ENCODE measurements at regions not wholly inside any gene's neighbourhood (a gene's known extent, or its start where the extent isn't known, plus 50 kb on each side); places are given as distances from the start of the nearest gene placed in this dataset.

GRCh38 chr10:129165770-129166169 lies 301.3 kb upstream of the MGMT start:
- Histone ChIP-seq H3K9me2 (ENCODE audit: insufficient read depth) (no peaks in the 10 kb centered on the region), H4K20me1 (ENCODE audit: insufficient read depth) (no peaks in the 10 kb centered on the region), H3K9ac (ENCODE audit: low read length) (no peak overlapping the region), H3K9me3 (ENCODE audit: control insufficient read depth in 1 of 2, insufficient read depth in 1 of 2, low read depth in 1 of 2, low read length in 2 of 2) (peaks cover 0 to 22% of the 10 kb centered on the region in 2 experiments; a peak in 2 of 4 replicates), H3K4me3 (replicated peaks in 1 of 2; ENCODE audit: low read depth in 1 of 2, low read length in 2 of 2) (no peak overlapping the region), H3K79me2 (ENCODE audit: insufficient read depth, low read length) (no peaks in the 10 kb centered on the region), H3K36me3 (ENCODE audit: control insufficient read depth in 1 of 2, insufficient read depth in 2 of 2, low read length in 2 of 2) (no peaks in the 10 kb centered on the region), H3K4me1 (ENCODE audit: control insufficient read depth in 1 of 2, insufficient read depth in 2 of 2, low read length in 2 of 2) (no peaks in the 10 kb centered on the region), H2AFZ (ENCODE audit: low read depth, low read length, poor library complexity, severe bottlenecking) (no peak overlapping the region), H3K27me3 (ENCODE audit: insufficient read depth, low read length) (no peaks in the 10 kb centered on the region), H3K27ac (ENCODE audit: low read depth, low read length) (no peak overlapping the region), H3K4me2 (ENCODE audit: low read length) (no peak overlapping the region)
- DNase-seq (ENCODE audit: low read depth, low spot score) (no peak), ATAC-seq (no peak)
- TF ChIP-seq REST (IDR thresholded peaks at IDR 0.05; ENCODE audit: low read depth) (no peak), CTCF (IDR thresholded peaks at IDR 0.05 in 2 of 3, conservative IDR thresholded peaks at IDR 0.05 in 1 of 3; ENCODE audit: borderline replicate concordance in 1 of 3, insufficient read depth in 1 of 3, low read depth in 2 of 3, low read length in 2 of 3) (no peak), EGR1 (IDR thresholded peaks at IDR 0.05; ENCODE audit: low read depth) (no peak), ELF1 (IDR thresholded peaks at IDR 0.05; ENCODE audit: borderline replicate concordance, low read depth) (no peak), MAX (IDR thresholded peaks at IDR 0.05) (no peak), EZH2phosphoT487 (IDR thresholded peaks at IDR 0.05; ENCODE audit: borderline replicate concordance) (no peak), POLR2AphosphoS5 (IDR thresholded peaks at IDR 0.05; ENCODE audit: low read depth, low read length) (no peak), ZBTB33 (IDR thresholded peaks at IDR 0.05; ENCODE audit: extremely low read depth, insufficient replicate concordance, low read length) (no peak), SRF (IDR thresholded peaks at IDR 0.05; ENCODE audit: low read depth) (no peak), EZH2 (IDR thresholded peaks at IDR 0.05) (no peak), SP1 (IDR thresholded peaks at IDR 0.05; ENCODE audit: low read depth) (no peak), ZFX (IDR thresholded peaks at IDR 0.05) (no peak), JUND (IDR thresholded peaks at IDR 0.05) (no peak), FOSL1 (IDR thresholded peaks at IDR 0.05; ENCODE audit: low read depth) (no peak), SIN3A (IDR thresholded peaks at IDR 0.05; ENCODE audit: low read depth) (no peak), CEBPB (IDR thresholded peaks at IDR 0.05; ENCODE audit: low read depth) (no peak), ATF3 (IDR thresholded peaks at IDR 0.05) (no peak)
- CTCF ChIA-PET = no interaction called here
- intact Hi-C loops (cut with micrococcal nuclease) = no loop called here
- no TSS peak for BruUV-seq (replicated peaks)
- RAD21 ChIA-PET (ENCODE audit: low non-redundant PET in 1 of 2, low total read pairs in 2 of 2, uncharacterized antibody in 2 of 2, unreplicated experiment in 2 of 2) = no interaction called here
- POLR2A ChIA-PET = no interaction called here
